ENCODE measurements at regions not wholly inside any gene's neighbourhood (a gene's known extent, or its start where the extent isn't known, plus 50 kb on each side); places are given as distances from the start of the nearest gene placed in this dataset.

GRCh38 chr3:23146163-23146562 lies 57.0 kb upstream of the UBE2E2 start:
- no peak for DNase-seq (ENCODE audit: extremely low spot score, unreplicated experiment)
- Mint-ChIP-seq H3K27me3 (ENCODE audit: unreplicated experiment) (peaks cover 28% of the 10 kb centered on the region), H3K9me3 (ENCODE audit: unreplicated experiment) (peaks cover 6% of the 10 kb centered on the region), H3K4me3 (ENCODE audit: unreplicated experiment) (no peak overlapping the region), H3K27ac (ENCODE audit: unreplicated experiment) (no peak overlapping the region), H3K4me1 (ENCODE audit: unreplicated experiment) (no peaks in the 10 kb centered on the region), H3K36me3 (ENCODE audit: unreplicated experiment) (peaks cover 2% of the 10 kb centered on the region)
- no peak for TF ChIP-seq CTCF (IDR thresholded peaks at IDR 0.05)

- no peak overlapping the region for H3K4me3 Mint-ChIP-seq (ENCODE audit: unreplicated experiment)
- H3K9me3 Mint-ChIP-seq (ENCODE audit: unreplicated experiment) = peaks cover 19% of the 10 kb centered on the region
- no peak overlapping the region for H3K27ac Mint-ChIP-seq (ENCODE audit: unreplicated experiment)
- no peak for TF ChIP-seq CTCF (IDR thresholded peaks at IDR 0.05)
- peaks cover 3% of the 10 kb centered on the region for H3K4me1 Mint-ChIP-seq (ENCODE audit: unreplicated experiment)
- H3K36me3 Mint-ChIP-seq (ENCODE audit: unreplicated experiment) = peaks cover 9% of the 10 kb centered on the region
- H3K27me3 Mint-ChIP-seq (ENCODE audit: unreplicated experiment) = peaks cover 11% of the 10 kb centered on the region
- DNase-seq (ENCODE audit: extremely low spot score, unreplicated experiment) = no peak
Observed at GRCh38 chr3:23152989-23153388, 50.1 kb upstream of the UBE2E2 start.
